Panc1 (cell line): ENCODE measurements at regions not wholly inside any gene's neighbourhood (a gene's known extent, or its start where the extent isn't known, plus 50 kb on each side); places are given as distances from the start of the nearest gene placed in this dataset.

Experiments used
- ATAC-seq: fragments of 200-7000 bp; cut with Tn5 transposase; 2 replicates; pipeline ENCODE4 v1.9.1; 2020; ENCODE audit warnings: mild to moderate bottlenecking, moderate library complexity
- BruUV-seq: library from RNA; stranded (reverse); fragments of 400-500 nt; replicated peaks from 2 replicates; lab custom pipeline; 2021; lab: Mats Ljungman, UMichigan
- CTCF ChIA-PET: fragments of 300-600 bp; sonication (Branson Sonifier 250); formaldehyde crosslinking; loops from one replicate; lab custom pipeline; 2022; ENCODE audit warnings: antibody characterized with exemption; lab: Charles Lee
- POLR2A ChIA-PET: fragments of 300-600 bp; sonication (Branson Sonifier 250); formaldehyde crosslinking; loops from one replicate; lab custom pipeline; 2022; ENCODE audit warnings: antibody characterized with exemption; lab: Charles Lee
- DNase-seq: peaks from one replicate; pipeline ENCODE4 v3.0.0-alpha.2; 2010; ENCODE audit warnings: low read depth, low spot score
- H3K27ac ChIP-seq: 2 replicates; pipeline ENCODE4 v1.5.1; 2011; ENCODE audit warnings: mild to moderate bottlenecking, low read length, inconsistent platforms
- H3K27me3 ChIP-seq: fragments of 200-500 bp; sonication (Bioruptor generic); 2 replicates; pipeline ENCODE4 v1.6.0; 2014; ENCODE audit warnings: low read length, inconsistent platforms; ENCODE audit not compliant: control insufficient read depth, insufficient read depth
- H3K36me3 ChIP-seq: fragments of 200-500 bp; sonication (Bioruptor generic); 2 replicates; pipeline ENCODE4 v1.5.1; 2014; ENCODE audit warnings: inconsistent platforms, mild to moderate bottlenecking, low read length, moderate library complexity; ENCODE audit not compliant: control insufficient read depth, insufficient read depth
- H3K4me1 ChIP-seq: 2 replicates; pipeline ENCODE4 v1.5.1; 2011; ENCODE audit warnings: inconsistent platforms, mild to moderate bottlenecking, low read length, moderate library complexity; ENCODE audit not compliant: control insufficient read depth, insufficient read depth
- H3K4me3 ChIP-seq, 2 experiments: 2 replicates each; pipeline ENCODE4 v1.5.1; 2011 to 2012; ENCODE audit warnings: low read depth in 2 of 2, low read length in 2 of 2, mild to moderate bottlenecking in 2 of 2, inconsistent platforms in 1 of 2, moderate library complexity in 1 of 2
- H3K9me3 ChIP-seq: fragments of 200-500 bp; sonication (Bioruptor generic); 2 replicates; pipeline ENCODE4 v1.5.1; 2014; ENCODE audit warnings: low read depth, mild to moderate bottlenecking, inconsistent platforms, low read length, moderate library complexity; ENCODE audit not compliant: control insufficient read depth, insufficient read depth
- CTCF ChIP-seq: fragments of 450-650 bp; IDR thresholded peaks from 2 replicates; pipeline ENCODE4 v1.5.1; 2017; ENCODE audit warnings: mild to moderate bottlenecking
- POLR2AphosphoS5 ChIP-seq: IDR thresholded peaks from 2 replicates; pipeline ENCODE4 v1.6.1; 2012; ENCODE audit warnings: mild to moderate bottlenecking, low read depth, low read length, moderate library complexity
- REST ChIP-seq, 2 experiments: IDR thresholded peaks; 2 replicates each; pipeline ENCODE4 v1.6.1; 2011 to 2012; ENCODE audit warnings: low read depth in 2 of 2, control low read depth in 1 of 2, low read length in 1 of 2, mild to moderate bottlenecking in 1 of 2, moderate library complexity in 1 of 2; ENCODE audit not compliant: insufficient read depth in 1 of 2
- SIN3A ChIP-seq: IDR thresholded peaks from 2 replicates; pipeline ENCODE4 v1.6.1; 2012; ENCODE audit warnings: low read depth, mild to moderate bottlenecking, low read length, moderate library complexity, borderline replicate concordance; ENCODE audit not compliant: insufficient read depth
- TCF7L2 ChIP-seq: IDR thresholded peaks from 2 replicates; pipeline ENCODE4 v1.6.1; 2011; ENCODE audit warnings: mild to moderate bottlenecking, low read depth, low read length, inconsistent platforms
- in situ Hi-C: cut with HindIII; loops from 2 replicates; pipeline ENCODE4 v1.10.0; 2016; ENCODE audit warnings: low sequenced_read_pairs, low pct_unique_long_range_greater_than_20kb
- intact Hi-C: fragments of 100-400 bp; cut with micrococcal nuclease; formaldehyde crosslinking; loops from one replicate; pipeline ENCODE4 v1.10.0; 2022; ENCODE audit not compliant: unreplicated experiment

GRCh38 chr7:124514471-124514870 lies 251.1 kb downstream of the GPR37 start:
- no peaks in the 10 kb centered on the region for H3K4me1 ChIP-seq
- no peaks in the 10 kb centered on the region for H3K27me3 ChIP-seq
- H3K27ac ChIP-seq = no peak overlapping the region
- BruUV-seq = no TSS peak
- intact Hi-C loops = no loop called here
- ATAC-seq (no peak), DNase-seq (no peak)
- no peaks in the 10 kb centered on the region for H3K9me3 ChIP-seq
- in situ Hi-C loops = no loop called here
- ChIA-PET CTCF (no interaction called here), POLR2A (no interaction called here)
- H3K4me3 ChIP-seq = no peak overlapping the region
- no peak for TF ChIP-seq TCF7L2
- no peak for TF ChIP-seq POLR2AphosphoS5
- no peaks in the 10 kb centered on the region for H3K36me3 ChIP-seq

GRCh38 chr7:124497176-124497575 lies 268.4 kb downstream of the GPR37 start:
- H3K27me3 ChIP-seq = no peaks in the 10 kb centered on the region
- in situ Hi-C loops (no loop called here), intact Hi-C loops (no loop called here)
- H3K36me3 ChIP-seq = no peaks in the 10 kb centered on the region
- H3K4me1 ChIP-seq = no peaks in the 10 kb centered on the region
- no peaks in the 10 kb centered on the region for H3K9me3 ChIP-seq
- no peak overlapping the region for H3K4me3 ChIP-seq
- ATAC-seq (no peak), DNase-seq (no peak)
- POLR2A ChIA-PET = no interaction called here
- no peak overlapping the region for H3K27ac ChIP-seq
- CTCF ChIA-PET = no interaction called here
- BruUV-seq = no TSS peak
- TF ChIP-seq SIN3A = no peak
- TF ChIP-seq POLR2AphosphoS5 = no peak
- TF ChIP-seq CTCF = no peak
- no peak for TF ChIP-seq REST (IDR thresholded peaks at IDR 0.05; ENCODE audit: insufficient read depth in 1 of 2, low read depth in 2 of 2, low read length in 1 of 2)

GRCh38 chr7:124489925-124490324 lies 275.7 kb downstream of the GPR37 start:
- BruUV-seq = no TSS peak
- no peak overlapping the region for H3K4me3 ChIP-seq
- no peaks in the 10 kb centered on the region for H3K9me3 ChIP-seq
- H3K4me1 ChIP-seq = no peaks in the 10 kb centered on the region
- ChIA-PET CTCF (no interaction called here), POLR2A (no interaction called here)
- no peaks in the 10 kb centered on the region for H3K36me3 ChIP-seq
- no peak for DNase-seq
- intact Hi-C loops (no loop called here), in situ Hi-C loops (no loop called here)
- TF ChIP-seq SIN3A (no peak), REST (IDR thresholded peaks at IDR 0.05; ENCODE audit: insufficient read depth in 1 of 2, low read depth in 2 of 2, low read length in 1 of 2) (no peak), POLR2AphosphoS5 (no peak), CTCF (no peak), TCF7L2 (no peak)
- no peak for ATAC-seq
- H3K27ac ChIP-seq = no peak overlapping the region
- H3K27me3 ChIP-seq = no peaks in the 10 kb centered on the region
